ENCODE measurements at regions not wholly inside any gene's neighbourhood (a gene's known extent, or its start where the extent isn't known, plus 50 kb on each side); places are given as distances from the start of the nearest gene placed in this dataset.
A peak's percentile ranks its signal among the peaks of the same experiment; 100 is the strongest.

DNA sequence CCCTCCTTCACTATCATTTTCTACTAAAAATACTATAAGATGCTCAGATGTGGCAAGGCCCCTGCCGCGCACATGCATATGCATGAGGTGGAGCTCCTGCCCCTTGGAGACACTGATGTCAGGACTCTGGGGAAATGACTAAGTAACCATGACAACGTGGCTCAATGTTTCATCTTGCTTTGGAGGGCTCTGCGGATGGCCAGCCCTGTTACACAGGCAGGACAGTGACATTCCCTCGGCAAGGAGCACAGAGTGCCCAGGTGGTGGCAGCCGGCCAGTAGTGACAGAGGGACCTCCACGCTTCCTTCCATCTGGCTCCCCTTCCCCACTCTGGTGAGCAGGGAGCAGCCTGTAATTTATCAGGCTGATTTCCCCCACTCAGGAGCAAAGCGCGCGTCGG lies 364.1 kb downstream of the SS18 start:
- no peaks in the 10 kb centered on the region for H3K79me2 ChIP-seq (replicated peaks; ENCODE audit: insufficient read depth)
- H3K4me1 ChIP-seq (ENCODE audit: insufficient read depth): peaks cover 3% of the 10 kb centered on the region; the same call in 1 of the 2 replicates
- Mint-ChIP-seq H3K27ac (no peak overlapping the region), H3K36me3 (ENCODE audit: low read depth) (peaks cover 19% of the 10 kb centered on the region), H3K9me3 (peaks cover 23% of the 10 kb centered on the region), H3K27me3 (ENCODE audit: insufficient read depth, low read depth, poor library complexity) (peaks cover 8% of the 10 kb centered on the region), H3K4me3 (no peak overlapping the region), H3K4me1 (peaks cover 22% of the 10 kb centered on the region)
- no peak for TF ChIP-seq CREB1 (CRISPR knock-in tag; IDR thresholded peaks at IDR 0.05; ENCODE audit: low read depth)
- TF ChIP-seq EZH2phosphoT487 (IDR thresholded peaks at IDR 0.05; ENCODE audit: unreplicated experiment): no peak
- no peak for TF ChIP-seq STAT1 (IDR thresholded peaks at IDR 0.05; ENCODE audit: unreplicated experiment)
- H2AFZ ChIP-seq: peak overlapping the region; percentile 40; the same call in 1 of the 2 replicates
- no peaks in the 10 kb centered on the region for H3K9me2 ChIP-seq (ENCODE audit: insufficient read depth)
- H3F3A ChIP-seq (replicated peaks; ENCODE audit: low read depth): no peaks in the 10 kb centered on the region
- H3K36me3 ChIP-seq (ENCODE audit: insufficient read depth): 0 out of 2 replicates have a peak, but pooled peaks cover 8% of the 10 kb centered on the region
- no peaks in the 10 kb centered on the region for H3K27me3 ChIP-seq (ENCODE audit: insufficient read depth)
- H3K4me2 ChIP-seq: no peak overlapping the region
- peak; percentile 44 for DNase-seq (ENCODE audit: low spot score)
- no peaks in the 10 kb centered on the region for H4K20me1 ChIP-seq (replicated peaks; ENCODE audit: insufficient read depth)
- peak; percentile 48 for ATAC-seq
- no peak overlapping the region for H3K27ac ChIP-seq (ENCODE audit: low read depth)
- no peak overlapping the region for H3K4me3 ChIP-seq

DNA sequence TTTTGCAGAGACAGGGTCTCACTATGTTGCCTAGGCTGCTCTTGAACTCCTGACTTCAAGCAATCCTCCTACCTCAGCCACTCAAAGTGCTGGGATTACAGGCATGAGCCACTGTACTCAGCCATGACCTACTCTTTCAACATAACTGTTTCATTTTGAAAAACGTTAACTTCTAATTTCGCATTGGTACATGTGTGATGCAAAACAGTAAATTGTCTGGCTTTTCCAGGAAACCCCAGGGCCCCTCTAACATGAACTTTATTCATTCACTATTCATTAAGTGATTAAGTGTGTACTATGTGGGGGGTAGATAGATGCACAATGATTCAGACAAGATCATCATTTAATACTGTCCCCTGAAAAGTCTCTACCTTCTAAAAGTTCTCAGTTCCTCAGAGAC lies 364.9 kb downstream of the SS18 start:
- H4K20me1 ChIP-seq (replicated peaks; ENCODE audit: insufficient read depth): no peaks in the 10 kb centered on the region
- no peak overlapping the region for H3K27ac Mint-ChIP-seq
- no peak overlapping the region for H2AFZ ChIP-seq
- H3K4me1 ChIP-seq (ENCODE audit: insufficient read depth): peaks cover 3% of the 10 kb centered on the region; the same call in 1 of the 2 replicates
- H3K4me3 ChIP-seq: no peak overlapping the region
- peaks cover 8% of the 10 kb centered on the region for H3K27me3 Mint-ChIP-seq (ENCODE audit: insufficient read depth, low read depth, poor library complexity)
- DNase-seq (ENCODE audit: low spot score): no peak
- peaks cover 13% of the 10 kb centered on the region for H3K36me3 Mint-ChIP-seq (ENCODE audit: low read depth)
- 0 out of 2 replicates have a peak, but pooled peaks cover 3% of the 10 kb centered on the region for H3K36me3 ChIP-seq (ENCODE audit: insufficient read depth)
- H3K9me2 ChIP-seq (ENCODE audit: insufficient read depth): no peaks in the 10 kb centered on the region
- no peak overlapping the region for H3K4me3 Mint-ChIP-seq
- no peaks in the 10 kb centered on the region for H3K79me2 ChIP-seq (replicated peaks; ENCODE audit: insufficient read depth)
- no peak for TF ChIP-seq ZNF114 (CRISPR knock-in tag; IDR thresholded peaks at IDR 0.05)
- TF ChIP-seq, protein P1, sequence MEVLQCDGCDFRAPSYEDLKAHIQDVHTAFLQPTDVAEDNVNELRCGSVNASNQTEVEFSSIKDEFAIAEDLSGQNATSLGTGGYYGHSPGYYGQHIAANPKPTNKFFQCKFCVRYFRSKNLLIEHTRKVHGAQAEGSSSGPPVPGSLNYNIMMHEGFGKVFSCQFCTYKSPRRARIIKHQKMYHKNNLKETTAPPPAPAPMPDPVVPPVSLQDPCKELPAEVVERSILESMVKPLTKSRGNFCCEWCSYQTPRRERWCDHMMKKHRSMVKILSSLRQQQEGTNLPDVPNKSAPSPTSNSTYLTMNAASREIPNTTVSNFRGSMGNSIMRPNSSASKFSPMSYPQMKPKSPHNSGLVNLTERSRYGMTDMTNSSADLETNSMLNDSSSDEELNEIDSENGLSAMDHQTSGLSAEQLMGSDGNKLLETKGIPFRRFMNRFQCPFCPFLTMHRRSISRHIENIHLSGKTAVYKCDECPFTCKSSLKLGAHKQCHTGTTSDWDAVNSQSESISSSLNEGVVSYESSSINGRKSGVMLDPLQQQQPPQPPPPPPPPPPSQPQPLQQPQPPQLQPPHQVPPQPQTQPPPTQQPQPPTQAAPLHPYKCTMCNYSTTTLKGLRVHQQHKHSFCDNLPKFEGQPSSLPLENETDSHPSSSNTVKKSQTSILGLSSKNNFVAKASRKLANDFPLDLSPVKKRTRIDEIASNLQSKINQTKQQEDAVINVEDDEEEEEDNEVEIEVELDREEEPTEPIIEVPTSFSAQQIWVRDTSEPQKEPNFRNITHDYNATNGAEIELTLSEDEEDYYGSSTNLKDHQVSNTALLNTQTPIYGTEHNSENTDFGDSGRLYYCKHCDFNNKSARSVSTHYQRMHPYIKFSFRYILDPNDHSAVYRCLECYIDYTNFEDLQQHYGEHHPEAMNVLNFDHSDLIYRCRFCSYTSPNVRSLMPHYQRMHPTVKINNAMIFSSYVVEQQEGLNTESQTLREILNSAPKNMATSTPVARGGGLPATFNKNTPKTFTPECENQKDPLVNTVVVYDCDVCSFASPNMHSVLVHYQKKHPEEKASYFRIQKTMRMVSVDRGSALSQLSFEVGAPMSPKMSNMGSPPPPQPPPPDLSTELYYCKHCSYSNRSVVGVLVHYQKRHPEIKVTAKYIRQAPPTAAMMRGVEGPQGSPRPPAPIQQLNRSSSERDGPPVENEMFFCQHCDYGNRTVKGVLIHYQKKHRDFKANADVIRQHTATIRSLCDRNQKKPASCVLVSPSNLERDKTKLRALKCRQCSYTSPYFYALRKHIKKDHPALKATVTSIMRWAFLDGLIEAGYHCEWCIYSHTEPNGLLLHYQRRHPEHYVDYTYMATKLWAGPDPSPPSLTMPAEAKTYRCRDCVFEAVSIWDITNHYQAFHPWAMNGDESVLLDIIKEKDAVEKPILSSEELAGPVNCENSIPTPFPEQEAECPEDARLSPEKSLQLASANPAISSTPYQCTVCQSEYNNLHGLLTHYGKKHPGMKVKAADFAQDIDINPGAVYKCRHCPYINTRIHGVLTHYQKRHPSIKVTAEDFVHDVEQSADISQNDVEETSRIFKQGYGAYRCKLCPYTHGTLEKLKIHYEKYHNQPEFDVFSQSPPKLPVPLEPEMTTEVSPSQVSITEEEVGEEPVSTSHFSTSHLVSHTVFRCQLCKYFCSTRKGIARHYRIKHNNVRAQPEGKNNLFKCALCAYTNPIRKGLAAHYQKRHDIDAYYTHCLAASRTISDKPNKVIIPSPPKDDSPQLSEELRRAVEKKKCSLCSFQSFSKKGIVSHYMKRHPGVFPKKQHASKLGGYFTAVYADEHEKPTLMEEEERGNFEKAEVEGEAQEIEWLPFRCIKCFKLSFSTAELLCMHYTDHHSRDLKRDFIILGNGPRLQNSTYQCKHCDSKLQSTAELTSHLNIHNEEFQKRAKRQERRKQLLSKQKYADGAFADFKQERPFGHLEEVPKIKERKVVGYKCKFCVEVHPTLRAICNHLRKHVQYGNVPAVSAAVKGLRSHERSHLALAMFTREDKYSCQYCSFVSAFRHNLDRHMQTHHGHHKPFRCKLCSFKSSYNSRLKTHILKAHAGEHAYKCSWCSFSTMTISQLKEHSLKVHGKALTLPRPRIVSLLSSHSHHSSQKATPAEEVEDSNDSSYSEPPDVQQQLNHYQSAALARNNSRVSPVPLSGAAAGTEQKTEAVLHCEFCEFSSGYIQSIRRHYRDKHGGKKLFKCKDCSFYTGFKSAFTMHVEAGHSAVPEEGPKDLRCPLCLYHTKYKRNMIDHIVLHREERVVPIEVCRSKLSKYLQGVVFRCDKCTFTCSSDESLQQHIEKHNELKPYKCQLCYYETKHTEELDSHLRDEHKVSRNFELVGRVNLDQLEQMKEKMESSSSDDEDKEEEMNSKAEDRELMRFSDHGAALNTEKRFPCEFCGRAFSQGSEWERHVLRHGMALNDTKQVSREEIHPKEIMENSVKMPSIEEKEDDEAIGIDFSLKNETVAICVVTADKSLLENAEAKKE (CRISPR knock-in tag; IDR thresholded peaks at IDR 0.05): no peak
- no peak for TF ChIP-seq NANOG (IDR thresholded peaks at IDR 0.05; ENCODE audit: borderline replicate concordance)
- no peaks in the 10 kb centered on the region for H3K27me3 ChIP-seq (ENCODE audit: insufficient read depth)
- H3K9me3 Mint-ChIP-seq: peaks cover 17% of the 10 kb centered on the region
- peaks cover 22% of the 10 kb centered on the region for H3K4me1 Mint-ChIP-seq
- ATAC-seq: no peak
- no peaks in the 10 kb centered on the region for H3F3A ChIP-seq (replicated peaks; ENCODE audit: low read depth)
- no peak overlapping the region for H3K4me2 ChIP-seq
- H3K27ac ChIP-seq (ENCODE audit: low read depth): no peak overlapping the region

Data from GM23338 (cell line).